Activated naive CD4-positive, alpha-beta T cell treated with anti-CD3 and anti-CD28 coated beads, Interleukin-2, amount 10 ng/mL, durations not matched to agents 7 days and 5 days (primary cell): ENCODE measurements at regions not wholly inside any gene's neighbourhood (a gene's known extent, or its start where the extent isn't known, plus 50 kb on each side); places are given as distances from the start of the nearest gene placed in this dataset.

Experiments
- CTCF ChIA-PET: fragments of 350-600 bp; sonication (Branson Sonifier 250); formaldehyde crosslinking; loops from one replicate; lab custom pipeline; 2021; ENCODE audit warnings: antibody characterized with exemption; lab: Charles Lee
- DNase-seq: peaks from one replicate; pipeline ENCODE4 v3.0.0-alpha.2; 2020
- H3K27ac Mint-ChIP-seq: one replicate; pipeline ENCODE4 v1.8.0; 2021; ENCODE audit warnings: mild to moderate bottlenecking, moderate library complexity, mixed read lengths
- H3K27me3 Mint-ChIP-seq: one replicate; pipeline ENCODE4 v1.8.0; 2021; ENCODE audit warnings: mild to moderate bottlenecking, mixed read lengths
- H3K36me3 Mint-ChIP-seq: one replicate; pipeline ENCODE4 v1.8.0; 2021; ENCODE audit warnings: mixed read lengths
- H3K4me1 Mint-ChIP-seq: one replicate; pipeline ENCODE4 v1.8.0; 2021; ENCODE audit warnings: mixed read lengths
- H3K4me3 Mint-ChIP-seq: one replicate; pipeline ENCODE4 v1.8.0; 2021; ENCODE audit warnings: mild to moderate bottlenecking, moderate library complexity, mixed read lengths
- H3K9me3 Mint-ChIP-seq: one replicate; pipeline ENCODE4 v1.8.0; 2021; ENCODE audit warnings: mixed read lengths

DNA sequence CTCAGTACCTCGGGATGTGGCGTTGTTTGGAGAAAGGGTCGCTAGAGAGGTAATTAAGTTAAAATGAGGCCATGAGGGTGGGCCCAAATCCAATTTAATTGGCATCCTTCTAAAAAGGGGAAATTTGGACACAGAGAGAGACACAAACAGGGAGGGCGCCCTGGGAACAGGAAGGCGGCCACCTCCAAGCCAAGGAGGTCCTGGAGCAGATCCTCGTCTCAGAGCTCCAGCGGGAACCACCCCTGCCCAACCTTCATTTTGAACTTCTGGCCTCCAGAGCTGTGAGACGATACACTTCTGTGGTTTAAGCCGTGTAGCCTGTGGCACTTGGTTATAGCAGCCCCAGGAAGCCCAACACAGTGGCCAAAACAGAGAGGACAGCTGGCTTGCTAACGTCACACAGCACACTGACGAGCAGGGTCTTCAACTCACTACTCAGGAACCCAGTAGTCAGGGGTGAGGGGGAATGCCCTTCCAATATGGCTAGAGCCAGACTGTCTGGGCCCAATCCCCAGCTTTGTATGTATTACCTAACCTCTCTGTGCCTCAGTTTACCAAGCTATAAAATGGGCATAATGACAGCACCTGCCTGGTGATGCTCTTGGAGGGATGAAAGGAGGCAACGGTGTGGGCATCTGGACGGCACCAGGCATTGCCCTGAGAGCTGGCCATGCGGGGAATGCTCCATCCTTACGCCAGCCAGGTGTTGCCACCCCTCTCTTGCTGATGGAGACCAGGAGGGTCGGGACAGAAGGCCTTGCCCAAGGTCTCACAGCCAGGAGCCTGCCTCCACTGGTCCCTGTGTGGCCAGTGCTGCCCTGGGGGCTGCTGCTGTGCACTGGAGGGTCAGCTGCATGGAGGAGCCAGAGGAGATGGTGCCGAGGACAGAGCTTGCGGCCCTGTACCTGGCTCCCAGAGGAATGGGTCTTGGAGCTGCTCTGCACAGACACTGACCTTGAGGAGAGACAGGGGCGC, 53.3 kb upstream of the LINC01488 start:
- H3K27me3 Mint-ChIP-seq: peaks cover 28% of the 10 kb centered on the region
- H3K27ac Mint-ChIP-seq: no peak overlapping the region
- H3K4me1 Mint-ChIP-seq: peaks cover 10% of the 10 kb centered on the region
- H3K9me3 Mint-ChIP-seq: peaks cover 9% of the 10 kb centered on the region
- no peaks in the 10 kb centered on the region for H3K36me3 Mint-ChIP-seq
- no peak overlapping the region for H3K4me3 Mint-ChIP-seq
- no peak for DNase-seq
- CTCF ChIA-PET: no interaction called here

DNA sequence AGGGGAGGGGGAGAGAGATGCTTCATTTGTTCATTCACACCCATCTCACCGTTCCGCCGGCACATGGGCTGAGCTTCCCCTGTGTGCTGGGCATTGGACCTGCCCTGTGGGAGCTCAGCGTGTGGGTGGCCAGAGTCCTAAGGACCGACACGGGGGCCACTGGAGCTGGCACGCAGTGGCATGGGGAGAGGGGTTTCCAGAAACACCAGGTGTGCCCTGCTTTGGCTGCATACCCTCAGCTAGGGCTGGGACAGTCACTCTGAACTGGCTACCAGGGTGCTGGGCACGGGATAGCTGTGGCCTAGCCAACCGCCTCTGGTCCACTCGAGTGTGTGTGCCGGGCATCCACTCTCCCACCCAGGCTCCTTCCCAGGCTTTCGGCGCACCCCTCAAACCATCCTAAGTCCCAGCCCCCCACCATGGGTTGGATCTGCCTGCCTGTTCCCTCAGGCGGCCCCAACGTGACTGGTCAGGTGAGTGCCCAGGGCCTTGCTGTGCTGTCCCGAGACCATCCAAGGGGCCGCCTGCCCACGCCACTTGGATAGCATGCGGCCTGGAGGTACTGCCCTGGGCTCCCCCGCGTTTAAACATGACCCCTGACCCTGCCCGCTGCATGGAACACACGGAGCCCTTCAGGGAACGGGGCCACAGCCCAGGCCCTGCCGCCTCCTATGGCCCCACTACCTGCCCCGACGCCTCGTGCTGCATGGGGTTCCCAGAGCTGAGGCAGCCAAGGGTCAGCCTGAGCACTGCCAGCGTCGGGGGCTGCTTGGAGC, 51.6 kb upstream of the LINC01488 start:
- no peak for DNase-seq
- Mint-ChIP-seq H3K27ac (no peak overlapping the region), H3K4me1 (peaks cover 10% of the 10 kb centered on the region), H3K27me3 (peaks cover 40% of the 10 kb centered on the region), H3K4me3 (no peak overlapping the region), H3K36me3 (no peaks in the 10 kb centered on the region), H3K9me3 (no peaks in the 10 kb centered on the region)
- CTCF ChIA-PET: no interaction called here

DNA sequence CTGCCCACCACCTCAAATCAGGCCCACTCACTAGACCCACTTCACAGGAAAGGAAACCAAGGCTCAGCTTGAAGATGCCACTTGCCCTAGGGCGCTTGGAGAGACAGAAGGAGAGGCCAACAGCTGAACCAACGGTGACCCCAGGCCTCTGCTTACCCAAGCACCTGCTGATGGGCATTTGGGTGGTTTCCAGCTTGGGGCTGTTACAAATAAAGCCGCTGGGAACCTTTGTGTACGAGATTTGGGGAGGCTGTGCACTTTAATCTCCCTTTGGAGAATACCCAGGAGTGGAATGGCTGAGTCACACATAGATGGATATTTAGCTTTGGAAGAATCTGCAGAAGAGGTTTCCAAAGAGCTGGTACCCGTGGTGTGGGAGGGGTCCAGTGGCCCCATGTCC, 50.9 kb upstream of the LINC01488 start:
- Mint-ChIP-seq H3K4me3 (no peak overlapping the region), H3K36me3 (no peaks in the 10 kb centered on the region), H3K27me3 (peaks cover 42% of the 10 kb centered on the region), H3K9me3 (no peaks in the 10 kb centered on the region), H3K27ac (no peak overlapping the region), H3K4me1 (peaks cover 6% of the 10 kb centered on the region)
- DNase-seq: no peak
- CTCF ChIA-PET: no interaction called here

DNA sequence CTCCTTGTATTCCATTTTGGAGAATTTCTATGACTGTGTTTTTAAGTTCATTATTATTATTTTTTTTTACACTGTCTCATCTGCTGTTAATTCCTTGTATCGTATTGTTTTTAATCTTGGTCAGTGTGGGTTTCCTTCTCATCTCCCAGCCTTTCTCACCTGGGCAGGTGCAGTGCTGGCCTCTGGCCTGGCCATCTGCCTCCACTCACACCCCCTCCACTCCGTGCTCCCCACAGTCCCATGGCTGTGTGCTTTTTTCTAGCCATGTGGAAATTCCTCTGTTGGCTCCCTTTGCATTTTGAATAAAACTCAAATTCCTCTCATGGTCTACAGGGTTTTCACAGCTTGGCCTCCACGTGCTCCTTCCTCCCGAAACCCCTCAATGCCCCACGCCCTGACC, 50.3 kb upstream of the LINC01488 start:
- Mint-ChIP-seq H3K4me3 (no peak overlapping the region), H3K36me3 (no peaks in the 10 kb centered on the region), H3K27me3 (peaks cover 42% of the 10 kb centered on the region), H3K4me1 (peaks cover under 1% of the 10 kb centered on the region), H3K9me3 (no peaks in the 10 kb centered on the region), H3K27ac (no peak overlapping the region)
- DNase-seq: no peak
- CTCF ChIA-PET: no interaction called here
